ENCODE measurements at regions not wholly inside any gene's neighbourhood (a gene's known extent, or its start where the extent isn't known, plus 50 kb on each side); places are given as distances from the start of the nearest gene placed in this dataset.

DNA sequence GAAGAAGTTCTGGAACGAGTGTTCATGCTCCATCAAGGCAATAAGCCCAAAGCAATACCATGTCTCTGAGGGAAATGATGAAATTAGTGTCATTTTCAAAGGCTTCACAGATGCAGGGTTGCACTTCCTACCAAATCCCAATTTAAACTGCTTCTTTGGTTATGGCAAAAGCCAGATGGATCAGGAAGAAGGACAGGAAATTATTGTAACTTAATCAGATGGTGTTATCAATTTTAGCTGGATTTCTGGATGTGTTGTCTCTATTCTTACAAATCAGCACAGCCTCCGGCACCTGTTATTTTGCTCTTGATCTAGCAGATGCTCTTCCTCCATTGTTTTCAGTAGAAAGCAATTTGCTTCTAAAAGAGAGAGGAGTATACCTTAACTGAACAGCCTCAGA is 693.4 kb downstream of the SOCS6 start:
- H3K9me3 ChIP-seq (ENCODE audit: control insufficient read depth, insufficient read depth, low read length), result peaks cover 34% of the 10 kb centered on the region
- H3K4me3 ChIP-seq (ENCODE audit: low read depth, low read length), result no peak overlapping the region
- H3K27ac ChIP-seq (ENCODE audit: low read depth, low read length), result no peak overlapping the region
- H3K9ac ChIP-seq (ENCODE audit: low read depth, low read length), result no peak overlapping the region
- no peaks in the 10 kb centered on the region for H3K27me3 ChIP-seq (ENCODE audit: control insufficient read depth, insufficient read depth, low read length)
- H3K4me1 ChIP-seq (ENCODE audit: control insufficient read depth, insufficient read depth, low read length), result no peaks in the 10 kb centered on the region
- H3K36me3 ChIP-seq (ENCODE audit: control insufficient read depth, insufficient read depth, low read length), result no peaks in the 10 kb centered on the region

GRCh38 chr18:70981400-70982140 is 692.7 kb downstream of the SOCS6 start:
- H3K9me3 ChIP-seq (ENCODE audit: control insufficient read depth, insufficient read depth, low read length), result peaks cover 27% of the 10 kb centered on the region
- no peaks in the 10 kb centered on the region for H3K36me3 ChIP-seq (ENCODE audit: control insufficient read depth, insufficient read depth, low read length)
- no peak overlapping the region for H3K9ac ChIP-seq (ENCODE audit: low read depth, low read length)
- H3K27ac ChIP-seq (ENCODE audit: low read depth, low read length), result no peak overlapping the region
- no peaks in the 10 kb centered on the region for H3K27me3 ChIP-seq (ENCODE audit: control insufficient read depth, insufficient read depth, low read length)
- no peaks in the 10 kb centered on the region for H3K4me1 ChIP-seq (ENCODE audit: control insufficient read depth, insufficient read depth, low read length)
- no peak overlapping the region for H3K4me3 ChIP-seq (ENCODE audit: low read depth, low read length)

DNA sequence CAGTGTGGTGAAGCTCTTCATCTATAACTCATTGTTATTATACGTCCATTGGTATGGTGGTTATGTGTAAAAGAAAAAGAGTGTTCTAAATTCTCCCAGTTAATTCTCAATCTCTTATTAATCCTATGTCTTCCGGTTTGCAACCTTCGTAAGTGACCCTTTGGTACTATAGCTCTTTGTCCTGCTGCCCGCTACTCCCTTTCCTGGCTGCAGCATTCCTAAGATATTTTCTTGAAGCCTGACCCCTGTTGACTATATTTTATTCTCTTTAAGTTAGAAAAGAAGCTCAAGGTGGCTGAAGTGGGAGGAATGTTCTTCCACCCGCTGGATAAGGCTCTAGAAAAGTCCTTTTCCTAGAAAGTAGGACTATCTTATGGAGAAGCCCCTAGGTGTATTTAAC is 684.8 kb downstream of the SOCS6 start:
- Histone ChIP-seq H3K4me1 (ENCODE audit: control insufficient read depth, insufficient read depth, low read length) (no peaks in the 10 kb centered on the region), H3K27ac (ENCODE audit: low read depth, low read length) (no peak overlapping the region), H3K9me3 (ENCODE audit: control insufficient read depth, insufficient read depth, low read length) (no peaks in the 10 kb centered on the region)

GRCh38 chr18:70966419-70966818 is 677.6 kb downstream of the SOCS6 start:
- H3K27me3 ChIP-seq (ENCODE audit: control insufficient read depth, insufficient read depth, low read length), result no peaks in the 10 kb centered on the region
- H3K9ac ChIP-seq (ENCODE audit: low read depth, low read length), result no peak overlapping the region
- no peak overlapping the region for H3K4me3 ChIP-seq (ENCODE audit: low read depth, low read length)
- H3K4me1 ChIP-seq (ENCODE audit: control insufficient read depth, insufficient read depth, low read length), result no peaks in the 10 kb centered on the region
- no peaks in the 10 kb centered on the region for H3K36me3 ChIP-seq (ENCODE audit: control insufficient read depth, insufficient read depth, low read length)
- H3K27ac ChIP-seq (ENCODE audit: low read depth, low read length), result no peak overlapping the region
- H3K9me3 ChIP-seq (ENCODE audit: control insufficient read depth, insufficient read depth, low read length), result no peaks in the 10 kb centered on the region

More for the DNA sequence above, 684.8 kb downstream of the SOCS6 start:
- no peaks in the 10 kb centered on the region for H3K36me3 ChIP-seq (ENCODE audit: control insufficient read depth, insufficient read depth, low read length)
- no peak overlapping the region for H3K9ac ChIP-seq (ENCODE audit: low read depth, low read length)
- no peaks in the 10 kb centered on the region for H3K27me3 ChIP-seq (ENCODE audit: control insufficient read depth, insufficient read depth, low read length)
- no peak overlapping the region for H3K4me3 ChIP-seq (ENCODE audit: low read depth, low read length)

DNA sequence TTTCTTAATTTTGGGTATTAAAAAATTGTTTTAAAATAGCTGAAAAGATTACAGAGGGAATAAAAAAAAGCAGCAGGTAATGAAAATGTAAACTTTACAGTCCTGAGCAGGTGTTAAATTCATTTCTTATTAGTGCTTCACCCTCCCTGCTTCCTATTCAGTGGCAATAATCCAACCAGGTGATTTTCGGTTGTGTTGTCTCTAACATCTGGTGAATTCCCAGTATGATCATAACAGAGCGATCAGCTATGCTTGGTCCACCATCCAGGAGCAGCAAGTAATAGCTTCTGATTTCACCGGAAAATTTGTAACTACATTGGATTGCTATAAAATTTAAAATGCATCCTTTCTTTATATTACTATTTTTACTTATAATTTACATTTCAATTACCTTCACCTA is 673.1 kb downstream of the SOCS6 start:
- Histone ChIP-seq H3K27ac (ENCODE audit: low read depth, low read length) (no peak overlapping the region), H3K4me3 (ENCODE audit: low read depth, low read length) (no peak overlapping the region), H3K4me1 (ENCODE audit: control insufficient read depth, insufficient read depth, low read length) (no peaks in the 10 kb centered on the region), H3K9ac (ENCODE audit: low read depth, low read length) (no peak overlapping the region), H3K9me3 (ENCODE audit: control insufficient read depth, insufficient read depth, low read length) (no peaks in the 10 kb centered on the region), H3K36me3 (ENCODE audit: control insufficient read depth, insufficient read depth, low read length) (no peaks in the 10 kb centered on the region), H3K27me3 (ENCODE audit: control insufficient read depth, insufficient read depth, low read length) (no peaks in the 10 kb centered on the region)

- no peaks in the 10 kb centered on the region for H3K4me1 ChIP-seq (ENCODE audit: control insufficient read depth, insufficient read depth, low read length)
- H3K27ac ChIP-seq (ENCODE audit: low read depth, low read length), result no peak overlapping the region
- no peak overlapping the region for H3K9ac ChIP-seq (ENCODE audit: low read depth, low read length)
- no peaks in the 10 kb centered on the region for H3K36me3 ChIP-seq (ENCODE audit: control insufficient read depth, insufficient read depth, low read length)
- H3K9me3 ChIP-seq (ENCODE audit: control insufficient read depth, insufficient read depth, low read length), result no peaks in the 10 kb centered on the region
- no peak overlapping the region for H3K4me3 ChIP-seq (ENCODE audit: low read depth, low read length)
- no peaks in the 10 kb centered on the region for H3K27me3 ChIP-seq (ENCODE audit: control insufficient read depth, insufficient read depth, low read length)
Observed at GRCh38 chr18:70956554-70956953, 667.7 kb downstream of the SOCS6 start.

- Histone ChIP-seq H3K4me1 (ENCODE audit: control insufficient read depth, insufficient read depth, low read length) (peaks cover 6% of the 10 kb centered on the region; the same call in 1 of the 2 replicates), H3K27ac (ENCODE audit: low read depth, low read length) (no peak overlapping the region), H3K27me3 (ENCODE audit: control insufficient read depth, insufficient read depth, low read length) (no peaks in the 10 kb centered on the region), H3K9ac (ENCODE audit: low read depth, low read length) (no peak overlapping the region), H3K9me3 (ENCODE audit: control insufficient read depth, insufficient read depth, low read length) (no peaks in the 10 kb centered on the region), H3K4me3 (ENCODE audit: low read depth, low read length) (no peak overlapping the region), H3K36me3 (ENCODE audit: control insufficient read depth, insufficient read depth, low read length) (no peaks in the 10 kb centered on the region)
Observed at GRCh38 chr18:70936160-70936559, 647.3 kb downstream of the SOCS6 start.

- H3K4me1 ChIP-seq (ENCODE audit: control insufficient read depth, insufficient read depth, low read length), result peaks cover 6% of the 10 kb centered on the region; the same call in 1 of the 2 replicates
- H3K4me3 ChIP-seq (ENCODE audit: low read depth, low read length), result no peak overlapping the region
- H3K9ac ChIP-seq (ENCODE audit: low read depth, low read length), result no peak overlapping the region
- H3K36me3 ChIP-seq (ENCODE audit: control insufficient read depth, insufficient read depth, low read length), result no peaks in the 10 kb centered on the region
- no peaks in the 10 kb centered on the region for H3K9me3 ChIP-seq (ENCODE audit: control insufficient read depth, insufficient read depth, low read length)
- no peaks in the 10 kb centered on the region for H3K27me3 ChIP-seq (ENCODE audit: control insufficient read depth, insufficient read depth, low read length)
- no peak overlapping the region for H3K27ac ChIP-seq (ENCODE audit: low read depth, low read length)
Observed at GRCh38 chr18:70931942-70932814, 643.3 kb downstream of the SOCS6 start.

GRCh38 chr18:70920840-70921374 is 632.1 kb downstream of the SOCS6 start:
- no peak overlapping the region for H3K9ac ChIP-seq (ENCODE audit: low read depth, low read length)
- H3K9me3 ChIP-seq (ENCODE audit: control insufficient read depth, insufficient read depth, low read length), result no peaks in the 10 kb centered on the region; the same call in 1 of the 2 replicates
- no peaks in the 10 kb centered on the region for H3K36me3 ChIP-seq (ENCODE audit: control insufficient read depth, insufficient read depth, low read length)
- no peak overlapping the region for H3K27ac ChIP-seq (ENCODE audit: low read depth, low read length)
- H3K4me3 ChIP-seq (ENCODE audit: low read depth, low read length), result no peak overlapping the region
- no peaks in the 10 kb centered on the region for H3K27me3 ChIP-seq (ENCODE audit: control insufficient read depth, insufficient read depth, low read length)
- no peaks in the 10 kb centered on the region for H3K4me1 ChIP-seq (ENCODE audit: control insufficient read depth, insufficient read depth, low read length)

- H3K9ac ChIP-seq (ENCODE audit: low read depth, low read length), result no peak overlapping the region
- H3K27me3 ChIP-seq (ENCODE audit: control insufficient read depth, insufficient read depth, low read length), result no peaks in the 10 kb centered on the region
- no peaks in the 10 kb centered on the region for H3K36me3 ChIP-seq (ENCODE audit: control insufficient read depth, insufficient read depth, low read length)
- H3K27ac ChIP-seq (ENCODE audit: low read depth, low read length), result no peak overlapping the region
- H3K9me3 ChIP-seq (ENCODE audit: control insufficient read depth, insufficient read depth, low read length), result no peaks in the 10 kb centered on the region
- no peak overlapping the region for H3K4me3 ChIP-seq (ENCODE audit: low read depth, low read length)
- peaks cover 12% of the 10 kb centered on the region; the same call in 1 of the 2 replicates for H3K4me1 ChIP-seq (ENCODE audit: control insufficient read depth, insufficient read depth, low read length)
Observed at GRCh38 chr18:70907673-70908072, 618.8 kb downstream of the SOCS6 start.

DNA sequence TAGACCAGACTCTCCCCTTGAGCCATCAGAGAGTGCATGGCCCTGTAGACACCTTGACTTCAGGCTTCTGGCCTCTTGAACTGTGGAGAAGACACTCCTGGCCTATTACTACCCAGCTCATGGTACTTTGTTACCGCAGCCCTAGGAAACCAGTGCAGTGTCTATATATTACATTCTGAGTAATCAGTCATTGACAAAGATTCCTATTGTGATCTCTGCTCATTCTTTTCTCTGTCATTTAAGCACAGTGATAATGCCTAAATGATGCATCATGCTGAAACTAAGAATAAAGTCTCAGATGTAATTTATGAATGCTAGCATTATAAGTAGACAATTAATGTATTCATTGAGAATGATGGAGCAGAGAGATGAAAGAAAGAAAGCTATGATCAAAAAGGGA is 603.5 kb downstream of the SOCS6 start:
- no peaks in the 10 kb centered on the region for H3K36me3 ChIP-seq (ENCODE audit: control insufficient read depth, insufficient read depth, low read length)
- no peak overlapping the region for H3K4me3 ChIP-seq (ENCODE audit: low read depth, low read length)
- no peaks in the 10 kb centered on the region for H3K4me1 ChIP-seq (ENCODE audit: control insufficient read depth, insufficient read depth, low read length)
- H3K9ac ChIP-seq (ENCODE audit: low read depth, low read length), result no peak overlapping the region
- H3K27me3 ChIP-seq (ENCODE audit: control insufficient read depth, insufficient read depth, low read length), result no peaks in the 10 kb centered on the region
- no peaks in the 10 kb centered on the region for H3K9me3 ChIP-seq (ENCODE audit: control insufficient read depth, insufficient read depth, low read length)
- no peak overlapping the region for H3K27ac ChIP-seq (ENCODE audit: low read depth, low read length)
